ENCODE measurements at regions not wholly inside any gene's neighbourhood (a gene's known extent, or its start where the extent isn't known, plus 50 kb on each side); places are given as distances from the start of the nearest gene placed in this dataset.

- H3K27ac Mint-ChIP-seq, result no peak overlapping the region
- H2AFZ ChIP-seq, result no peak overlapping the region; the same call in 1 of the 2 replicates
- peaks cover 2% of the 10 kb centered on the region; the same call in 1 of the 2 replicates for H3K9me2 ChIP-seq (ENCODE audit: insufficient read depth)
- ATAC-seq (no peak), DNase-seq (ENCODE audit: low spot score) (no peak)
- H4K20me1 ChIP-seq (replicated peaks; ENCODE audit: insufficient read depth), result no peaks in the 10 kb centered on the region
- no peak overlapping the region for H3K4me3 ChIP-seq
- no peaks in the 10 kb centered on the region for H3K79me2 ChIP-seq (replicated peaks; ENCODE audit: insufficient read depth)
- H3K27me3 ChIP-seq (ENCODE audit: insufficient read depth), result no peaks in the 10 kb centered on the region
- peaks cover 8% of the 10 kb centered on the region; the same call in 2 of the 3 replicates for H3K4me1 Mint-ChIP-seq
- no peak overlapping the region for H3K4me3 Mint-ChIP-seq
- H3K27me3 Mint-ChIP-seq (ENCODE audit: insufficient read depth, low read depth, poor library complexity), result peaks cover 3% of the 10 kb centered on the region
- TF ChIP-seq ETS1 (IDR thresholded peaks at IDR 0.05) (no peak), NANOG (IDR thresholded peaks at IDR 0.05; ENCODE audit: borderline replicate concordance) (no peak), JUNB (IDR thresholded peaks at IDR 0.05; ENCODE audit: unreplicated experiment) (no peak), EZH2 (IDR thresholded peaks at IDR 0.05; ENCODE audit: low read depth, unreplicated experiment) (no peak), POLR2AphosphoS5 (IDR thresholded peaks at IDR 0.05; ENCODE audit: low read depth) (no peak), CTCF (conservative IDR thresholded peaks at IDR 0.05; ENCODE audit: low read depth in 2 of 2) (no peak), ZNF114 (CRISPR knock-in tag; IDR thresholded peaks at IDR 0.05) (no peak), EZH2phosphoT487 (IDR thresholded peaks at IDR 0.05; ENCODE audit: unreplicated experiment) (no peak), ZNF462 (CRISPR knock-in tag; IDR thresholded peaks at IDR 0.05) (no peak), CREB1 (CRISPR knock-in tag; IDR thresholded peaks at IDR 0.05; ENCODE audit: low read depth) (no peak)
- H3K27ac ChIP-seq (ENCODE audit: low read depth), result no peak overlapping the region
- no peaks in the 10 kb centered on the region for H3K4me1 ChIP-seq (ENCODE audit: insufficient read depth)
- H3K9me3 Mint-ChIP-seq, result no peaks in the 10 kb centered on the region; the same call in 2 of the 3 replicates
- H3K36me3 Mint-ChIP-seq (ENCODE audit: low read depth), result no peaks in the 10 kb centered on the region
- H3F3A ChIP-seq (replicated peaks; ENCODE audit: low read depth), result no peaks in the 10 kb centered on the region
- no peak overlapping the region for H3K4me2 ChIP-seq
- H3K36me3 ChIP-seq (ENCODE audit: insufficient read depth), result no peaks in the 10 kb centered on the region
These were observed 1336.2 kb upstream of the CHAC2 start for GRCh38 chr2:52431352-52431760.

All from GM23338 (cell line).